ENCODE measurements at regions not wholly inside any gene's neighbourhood (a gene's known extent, or its start where the extent isn't known, plus 50 kb on each side); places are given as distances from the start of the nearest gene placed in this dataset.

DNA sequence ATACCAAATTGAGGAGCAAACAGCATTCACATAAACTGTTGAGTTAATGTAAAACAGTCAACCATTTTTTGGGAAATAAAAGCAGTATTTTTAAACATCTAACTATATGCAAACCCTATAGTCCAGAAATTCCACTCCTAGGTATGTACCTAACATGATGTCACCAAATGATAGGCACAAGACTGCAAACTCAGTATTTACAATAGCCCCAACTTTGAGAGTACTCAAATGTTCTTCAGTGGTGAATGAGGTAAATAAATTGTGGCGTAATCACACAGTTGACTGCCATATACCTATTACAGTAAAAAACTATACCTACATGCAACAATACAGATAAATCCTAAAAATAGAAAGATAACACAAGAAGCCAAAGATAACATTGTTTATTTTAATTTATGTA lies 1243.8 kb upstream of the ADGRL3 start:
- no peak overlapping the region for H3K27ac ChIP-seq (replicated peaks in 1 of 4)
- DNase-seq (ENCODE audit: extremely low spot score) = no peak
- H3K9me3 ChIP-seq = no peaks in the 10 kb centered on the region
- H3K27me3 ChIP-seq = no peaks in the 10 kb centered on the region
- no peak overlapping the region for H3K4me3 ChIP-seq
- intact Hi-C loops (cut with DNase I) = no loop called here
- TF ChIP-seq POLR2A (IDR thresholded peaks at IDR 0.05; ENCODE audit: low read depth) = no peak
- TF ChIP-seq, protein P1, sequence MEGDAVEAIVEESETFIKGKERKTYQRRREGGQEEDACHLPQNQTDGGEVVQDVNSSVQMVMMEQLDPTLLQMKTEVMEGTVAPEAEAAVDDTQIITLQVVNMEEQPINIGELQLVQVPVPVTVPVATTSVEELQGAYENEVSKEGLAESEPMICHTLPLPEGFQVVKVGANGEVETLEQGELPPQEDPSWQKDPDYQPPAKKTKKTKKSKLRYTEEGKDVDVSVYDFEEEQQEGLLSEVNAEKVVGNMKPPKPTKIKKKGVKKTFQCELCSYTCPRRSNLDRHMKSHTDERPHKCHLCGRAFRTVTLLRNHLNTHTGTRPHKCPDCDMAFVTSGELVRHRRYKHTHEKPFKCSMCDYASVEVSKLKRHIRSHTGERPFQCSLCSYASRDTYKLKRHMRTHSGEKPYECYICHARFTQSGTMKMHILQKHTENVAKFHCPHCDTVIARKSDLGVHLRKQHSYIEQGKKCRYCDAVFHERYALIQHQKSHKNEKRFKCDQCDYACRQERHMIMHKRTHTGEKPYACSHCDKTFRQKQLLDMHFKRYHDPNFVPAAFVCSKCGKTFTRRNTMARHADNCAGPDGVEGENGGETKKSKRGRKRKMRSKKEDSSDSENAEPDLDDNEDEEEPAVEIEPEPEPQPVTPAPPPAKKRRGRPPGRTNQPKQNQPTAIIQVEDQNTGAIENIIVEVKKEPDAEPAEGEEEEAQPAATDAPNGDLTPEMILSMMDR (IDR thresholded peaks at IDR 0.05) = no peak
- no peak for TF ChIP-seq POLR2AphosphoS5 (IDR thresholded peaks at IDR 0.05)
- TF ChIP-seq EP300 (IDR thresholded peaks at IDR 0.05) = no peak
- WGBS = 93% methylated on average over 1 of the region's 1 CpG
- H3K4me1 ChIP-seq = peaks cover 0 to 5% (median 0%) of the 10 kb centered on the region in 4 donors
- H3K36me3 ChIP-seq = no peaks in the 10 kb centered on the region

DNA sequence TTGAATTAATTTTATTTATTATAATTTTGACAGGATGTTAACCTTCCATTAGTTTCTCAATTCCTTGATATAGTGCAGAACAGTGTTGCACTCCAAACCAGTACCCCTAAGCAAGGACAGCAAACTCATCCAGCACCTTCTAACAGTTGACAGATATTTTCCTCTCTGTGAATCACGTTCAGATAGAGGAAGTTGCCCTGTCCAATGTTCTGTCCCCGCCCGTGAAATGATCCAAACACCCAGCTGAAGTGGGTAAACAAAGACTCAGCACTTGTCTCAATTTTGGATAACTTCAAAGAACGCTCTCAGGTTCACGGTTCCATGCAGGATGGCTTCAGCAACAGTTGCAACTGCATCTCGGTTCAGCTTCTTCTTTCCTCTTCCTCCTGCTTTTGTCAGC lies 1240.0 kb upstream of the ADGRL3 start:
- H3K27me3 ChIP-seq = no peaks in the 10 kb centered on the region
- no peak overlapping the region for H3K27ac ChIP-seq (replicated peaks in 1 of 4)
- peaks cover 0 to 5% (median 0%) of the 10 kb centered on the region in 4 donors for H3K4me1 ChIP-seq
- no peaks in the 10 kb centered on the region for H3K36me3 ChIP-seq
- TF ChIP-seq POLR2A (IDR thresholded peaks at IDR 0.05; ENCODE audit: low read depth) (no peak), EP300 (IDR thresholded peaks at IDR 0.05) (no peak), POLR2AphosphoS5 (IDR thresholded peaks at IDR 0.05) (no peak)
- TF ChIP-seq, protein P1 (IDR thresholded peaks at IDR 0.05) = no peak
- no peak for DNase-seq (ENCODE audit: extremely low spot score)
- 29% methylated on average over 6 of the region's 6 CpGs for WGBS
- no peaks in the 10 kb centered on the region for H3K9me3 ChIP-seq
- intact Hi-C loops (cut with DNase I) = no loop called here
- no peak overlapping the region for H3K4me3 ChIP-seq

DNA sequence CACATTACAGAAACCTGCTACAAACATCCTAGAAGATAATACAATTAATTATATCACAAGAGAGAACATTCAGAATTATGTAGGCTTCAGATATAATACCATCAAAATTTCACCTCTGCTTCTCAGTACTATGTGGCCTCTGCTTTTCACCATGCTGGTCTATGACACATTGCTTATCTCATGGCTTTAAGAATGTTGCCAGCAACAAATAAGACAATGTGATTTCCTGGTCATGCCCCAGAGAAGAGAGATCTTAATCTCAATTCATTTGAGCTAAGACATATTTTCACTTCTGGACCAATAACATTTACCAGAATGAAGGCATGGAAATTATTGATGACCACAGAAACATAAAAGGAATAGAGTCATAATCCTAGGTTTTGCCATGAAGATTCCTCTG lies 1233.4 kb upstream of the ADGRL3 start:
- TF ChIP-seq POLR2AphosphoS5 (IDR thresholded peaks at IDR 0.05) = no peak
- TF ChIP-seq, protein P1 (IDR thresholded peaks at IDR 0.05) = no peak
- TF ChIP-seq POLR2A (IDR thresholded peaks at IDR 0.05; ENCODE audit: low read depth) = no peak
- TF ChIP-seq EP300 (IDR thresholded peaks at IDR 0.05) = no peak
- Histone ChIP-seq H3K27me3 (no peaks in the 10 kb centered on the region), H3K9me3 (no peaks in the 10 kb centered on the region), H3K4me3 (no peak overlapping the region), H3K36me3 (no peaks in the 10 kb centered on the region), H3K27ac (replicated peaks in 1 of 4) (no peak overlapping the region), H3K4me1 (peaks cover 0 to 11% (median 0%) of the 10 kb centered on the region in 4 donors)
- DNase-seq (ENCODE audit: extremely low spot score) = no peak
- intact Hi-C loops (cut with DNase I) = no loop called here

DNA sequence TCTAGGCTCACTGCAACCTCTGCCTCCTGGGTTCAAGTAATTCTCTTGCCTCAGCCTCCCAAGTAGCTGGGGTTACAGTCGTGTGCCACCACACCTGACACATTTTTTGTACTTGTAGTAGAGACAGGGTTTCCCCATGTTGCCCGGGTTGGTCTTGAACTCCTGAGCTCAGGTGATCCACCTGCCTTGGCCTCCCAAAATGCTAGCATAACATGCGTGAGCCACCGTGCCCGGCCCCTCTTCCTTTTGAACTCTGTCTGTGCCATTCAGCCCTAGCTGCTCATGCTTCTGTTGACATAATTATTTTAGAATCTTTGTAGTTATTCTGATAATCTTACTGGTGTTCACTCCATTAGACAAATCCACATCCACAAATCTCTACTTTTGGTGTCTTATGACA lies 1231.3 kb upstream of the ADGRL3 start:
- intact Hi-C loops (cut with DNase I) = no loop called here
- Histone ChIP-seq H3K9me3 (no peaks in the 10 kb centered on the region), H3K4me1 (peaks cover 0 to 11% (median 0%) of the 10 kb centered on the region in 4 donors), H3K27me3 (no peaks in the 10 kb centered on the region), H3K27ac (replicated peaks in 1 of 4) (no peak overlapping the region), H3K36me3 (no peaks in the 10 kb centered on the region), H3K4me3 (no peak overlapping the region)
- WGBS = 93% methylated on average over 5 of the region's 5 CpGs
- no peak for DNase-seq (ENCODE audit: extremely low spot score)
- TF ChIP-seq, protein P1 (IDR thresholded peaks at IDR 0.05) = no peak
- TF ChIP-seq EP300 (IDR thresholded peaks at IDR 0.05) (no peak), POLR2AphosphoS5 (IDR thresholded peaks at IDR 0.05) (no peak), POLR2A (IDR thresholded peaks at IDR 0.05; ENCODE audit: low read depth) (no peak)

DNA sequence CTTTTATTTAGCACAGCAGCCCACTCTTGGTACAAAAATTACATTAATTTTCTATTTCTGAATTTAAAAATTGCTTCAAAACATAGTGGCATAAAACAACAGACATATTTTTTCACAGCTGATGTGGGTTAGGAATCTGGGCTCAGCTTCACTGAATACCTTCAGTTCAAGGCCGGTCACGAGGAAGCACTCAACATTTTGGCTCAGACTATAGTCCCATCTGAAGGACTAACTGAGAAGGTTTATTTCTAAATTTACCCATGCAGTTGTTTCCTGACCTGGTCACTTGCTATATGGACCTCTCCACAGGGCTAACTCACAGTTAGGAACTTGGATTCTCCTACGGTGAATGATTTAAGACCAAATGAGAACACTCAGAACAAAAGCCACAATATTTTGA lies 1230.2 kb upstream of the ADGRL3 start:
- intact Hi-C loops (cut with DNase I) = no loop called here
- H3K36me3 ChIP-seq = no peaks in the 10 kb centered on the region
- TF ChIP-seq, protein P1 (IDR thresholded peaks at IDR 0.05) = no peak
- TF ChIP-seq POLR2AphosphoS5 (IDR thresholded peaks at IDR 0.05) (no peak), POLR2A (IDR thresholded peaks at IDR 0.05; ENCODE audit: low read depth) (no peak), EP300 (IDR thresholded peaks at IDR 0.05) (no peak)
- H3K4me1 ChIP-seq = peaks cover 0 to 11% (median 0%) of the 10 kb centered on the region in 4 donors
- WGBS = 77% methylated on average over 3 of the region's 3 CpGs
- H3K4me3 ChIP-seq = no peak overlapping the region
- no peaks in the 10 kb centered on the region for H3K27me3 ChIP-seq
- H3K27ac ChIP-seq (replicated peaks in 1 of 4) = no peak overlapping the region
- no peak for DNase-seq (ENCODE audit: extremely low spot score)
- no peaks in the 10 kb centered on the region for H3K9me3 ChIP-seq
